ENCODE measurements at regions not wholly inside any gene's neighbourhood (a gene's known extent, or its start where the extent isn't known, plus 50 kb on each side); places are given as distances from the start of the nearest gene placed in this dataset.

DNA sequence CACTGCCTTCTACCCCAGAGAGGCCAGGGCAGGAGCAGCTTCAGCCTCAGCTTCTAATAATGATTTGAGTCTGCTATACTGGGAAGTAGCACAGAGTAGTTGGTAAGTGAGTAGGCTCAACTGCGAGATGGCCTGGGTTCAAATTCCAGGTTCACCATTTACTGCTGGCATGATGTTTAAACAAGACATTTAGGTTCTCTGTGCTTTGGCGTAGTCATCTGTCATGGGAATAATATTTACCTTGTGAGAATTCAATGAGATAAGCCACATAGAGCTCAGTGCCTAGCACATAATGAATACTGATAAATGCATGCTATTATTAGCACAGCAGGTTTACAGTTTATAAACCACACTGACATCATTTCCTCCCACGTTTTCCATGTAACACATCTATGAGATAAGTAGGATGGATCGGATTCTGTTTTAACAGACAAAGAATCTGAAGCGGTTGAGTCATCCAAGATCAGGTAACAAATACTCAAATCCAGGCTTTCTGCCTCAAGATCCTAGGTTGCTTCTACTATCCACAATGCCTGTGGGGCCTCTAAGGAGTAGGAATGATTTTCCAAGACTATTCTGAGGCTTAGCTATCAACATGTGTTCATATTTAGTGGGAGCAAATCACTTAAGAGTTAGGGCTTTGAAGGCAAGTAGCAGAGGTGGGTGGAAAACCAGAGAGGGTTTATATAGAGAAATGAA is 72.9 kb upstream of the DTNBP1 start:
- in situ Hi-C loops (cut with HindIII; ENCODE audit: low pct_unique_long_range_greater_than_20kb, low sequenced_read_pairs): no loop called here
- DNase-seq (ENCODE audit: low read depth, low spot score): peak; percentile 22

DNA sequence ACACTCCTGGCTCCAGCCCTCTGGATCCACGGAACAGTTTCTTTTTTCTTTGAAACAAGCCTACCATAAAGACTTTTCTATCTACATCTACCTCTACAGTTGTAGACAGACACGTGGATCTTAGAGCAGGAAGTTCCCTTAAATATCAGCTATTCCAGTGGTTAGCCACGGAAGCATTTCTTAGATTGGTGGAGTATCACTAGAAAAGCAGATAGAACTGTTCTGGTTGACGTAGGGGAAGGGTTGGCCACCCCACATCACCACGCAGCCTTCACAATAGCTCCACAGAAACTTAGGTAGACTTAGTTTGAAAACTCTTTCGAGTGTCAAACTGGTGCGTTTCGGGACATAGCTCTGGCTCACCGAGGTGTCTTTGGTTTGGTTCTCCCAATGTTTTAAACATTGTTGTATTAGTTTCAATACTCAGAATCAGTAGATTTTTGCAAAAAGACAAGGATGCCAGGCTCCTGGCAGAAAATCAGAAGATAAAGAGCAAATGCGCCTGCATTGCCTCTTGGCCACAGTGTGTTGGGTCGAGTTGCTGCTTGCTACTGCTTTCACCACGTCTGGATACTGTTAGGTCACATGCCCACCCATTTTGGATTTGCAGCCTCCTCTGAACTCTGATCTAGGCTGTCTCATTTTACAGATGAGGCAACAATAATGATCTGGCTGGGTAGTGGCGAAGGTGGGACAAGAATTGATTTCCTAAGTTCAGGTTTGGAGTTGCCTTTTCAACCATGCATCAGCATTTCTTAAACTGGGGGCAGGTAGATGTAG is 71.5 kb upstream of the DTNBP1 start:
- no peak for DNase-seq (ENCODE audit: low read depth, low spot score)
- in situ Hi-C loops (cut with HindIII; ENCODE audit: low pct_unique_long_range_greater_than_20kb, low sequenced_read_pairs): no loop called here

DNA sequence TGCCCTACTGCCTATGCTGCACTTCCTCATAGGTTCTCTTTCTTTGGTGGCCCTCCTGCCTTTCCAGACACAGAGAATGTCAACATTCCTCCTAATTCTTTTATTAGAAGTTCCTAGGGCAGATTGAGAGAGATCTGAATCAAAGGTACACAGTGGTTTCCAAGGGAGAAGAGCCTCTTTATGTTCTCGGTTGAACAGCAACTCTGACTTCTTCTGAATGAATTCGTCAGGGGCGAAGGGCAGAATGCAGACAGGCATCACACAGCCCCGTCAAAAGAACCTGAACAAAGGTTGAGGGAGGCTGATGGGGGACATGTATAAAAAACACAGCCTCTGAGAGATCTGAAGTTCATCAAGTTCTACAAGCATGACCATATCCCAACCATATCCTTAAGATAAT is 68.1 kb upstream of the DTNBP1 start:
- in situ Hi-C loops (cut with HindIII; ENCODE audit: low pct_unique_long_range_greater_than_20kb, low sequenced_read_pairs): no loop called here
- no peak for DNase-seq (ENCODE audit: low read depth, low spot score)

DNA sequence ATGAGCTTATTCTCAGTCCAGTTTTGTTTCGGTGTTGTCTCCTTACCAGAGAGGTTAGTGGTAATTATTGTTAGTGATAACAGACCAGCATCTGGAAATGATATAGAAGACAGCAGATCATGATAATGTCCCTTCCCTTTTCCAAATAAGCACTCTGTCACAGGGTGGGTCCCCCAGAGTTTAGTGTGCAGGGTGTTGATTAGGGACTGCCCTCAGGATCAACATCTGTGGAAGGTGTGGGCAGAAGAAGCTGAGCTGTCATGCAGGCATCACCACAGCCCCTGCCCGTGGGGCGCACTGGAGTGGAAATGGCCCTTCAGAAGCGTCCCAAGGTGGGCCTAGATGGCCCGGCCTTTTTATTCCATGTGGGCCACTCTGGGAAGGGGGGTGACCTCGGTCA is 67.6 kb upstream of the DTNBP1 start:
- DNase-seq (ENCODE audit: low read depth, low spot score): no peak
- in situ Hi-C loops (cut with HindIII; ENCODE audit: low pct_unique_long_range_greater_than_20kb, low sequenced_read_pairs): no loop called here

DNA sequence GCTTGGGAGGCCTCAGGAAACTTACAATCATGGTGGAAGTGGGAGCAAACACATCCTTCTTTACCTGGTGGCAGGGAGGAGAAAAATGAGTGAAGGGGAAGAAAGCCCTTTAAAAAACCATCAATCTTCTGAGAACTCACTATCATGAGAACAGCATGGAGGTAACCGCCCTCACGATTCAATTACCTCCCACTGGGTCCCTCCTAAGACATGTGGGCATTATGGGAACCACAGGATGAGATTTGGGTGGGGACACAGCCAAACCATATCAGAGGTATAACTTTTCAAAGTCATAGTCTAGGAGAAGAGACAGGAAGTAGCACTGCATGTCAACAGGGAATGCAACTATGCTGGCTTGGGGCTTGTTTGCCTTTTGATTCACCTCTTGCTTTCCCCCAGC is 59.9 kb upstream of the DTNBP1 start:
- in situ Hi-C loops (cut with HindIII; ENCODE audit: low pct_unique_long_range_greater_than_20kb, low sequenced_read_pairs): no loop called here
- DNase-seq (ENCODE audit: low read depth, low spot score): no peak

DNA sequence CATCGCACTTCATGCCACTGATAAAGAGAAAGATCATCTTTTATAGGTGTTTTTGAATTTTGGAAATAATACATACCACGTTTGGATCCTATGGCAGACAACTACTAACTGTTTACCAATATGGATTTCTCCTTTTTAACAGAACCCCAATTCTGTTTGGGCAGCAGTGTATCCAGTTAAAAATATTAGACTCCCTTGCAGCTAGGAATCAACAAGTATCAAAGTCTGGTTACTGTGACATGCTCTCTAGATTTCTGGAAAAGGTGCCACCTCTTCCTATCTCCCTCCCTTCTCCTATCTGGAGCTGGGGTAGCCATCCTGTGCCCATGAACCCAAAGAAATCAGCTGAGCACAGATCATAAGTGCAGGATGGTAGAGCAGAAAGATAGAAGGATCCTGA is 54.1 kb upstream of the DTNBP1 start:
- no peak for DNase-seq (ENCODE audit: low read depth, low spot score)
- in situ Hi-C loops (cut with HindIII; ENCODE audit: low pct_unique_long_range_greater_than_20kb, low sequenced_read_pairs): no loop called here

DNA sequence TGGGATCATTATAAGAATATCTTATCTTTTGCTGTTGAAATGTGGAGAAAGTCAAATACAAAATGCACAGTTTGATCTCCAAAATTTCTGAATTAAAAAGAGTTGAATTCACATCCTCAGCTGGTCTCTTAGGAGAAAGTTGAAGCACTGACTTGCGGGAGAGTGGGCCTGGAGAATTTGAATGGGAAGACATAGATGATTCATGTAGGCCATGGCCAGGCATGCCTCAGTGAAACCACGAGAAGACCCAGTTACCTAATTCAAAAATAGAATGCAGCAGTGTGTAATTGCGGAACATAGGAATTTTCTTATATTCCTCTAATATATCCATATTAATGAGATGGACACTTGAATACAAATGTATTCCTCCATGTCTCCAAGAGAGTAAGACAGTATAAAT is 53.0 kb upstream of the DTNBP1 start:
- in situ Hi-C loops (cut with HindIII; ENCODE audit: low pct_unique_long_range_greater_than_20kb, low sequenced_read_pairs): no loop called here
- no peak for DNase-seq (ENCODE audit: low read depth, low spot score)

DNA sequence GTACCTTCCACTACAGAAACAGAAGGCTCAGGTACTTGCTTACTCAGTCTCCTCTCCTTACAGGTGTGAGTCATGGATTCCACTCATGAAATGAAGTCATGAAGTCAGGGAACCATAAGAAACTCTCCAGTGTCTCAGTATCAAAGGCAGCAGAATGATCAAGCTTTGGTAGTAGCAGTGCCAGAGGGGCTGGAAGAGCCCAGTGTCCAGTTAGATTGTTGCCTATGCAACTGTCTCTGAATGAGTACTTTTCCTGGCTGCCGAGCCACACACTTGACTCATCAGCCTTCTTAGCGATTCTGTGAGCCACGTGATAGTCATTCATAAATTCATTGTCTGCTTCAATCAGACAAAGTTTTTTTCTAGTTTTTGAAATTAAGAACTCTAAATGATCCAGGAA is 52.2 kb upstream of the DTNBP1 start:
- in situ Hi-C loops (cut with HindIII; ENCODE audit: low pct_unique_long_range_greater_than_20kb, low sequenced_read_pairs): no loop called here
- DNase-seq (ENCODE audit: low read depth, low spot score): no peak

DNA sequence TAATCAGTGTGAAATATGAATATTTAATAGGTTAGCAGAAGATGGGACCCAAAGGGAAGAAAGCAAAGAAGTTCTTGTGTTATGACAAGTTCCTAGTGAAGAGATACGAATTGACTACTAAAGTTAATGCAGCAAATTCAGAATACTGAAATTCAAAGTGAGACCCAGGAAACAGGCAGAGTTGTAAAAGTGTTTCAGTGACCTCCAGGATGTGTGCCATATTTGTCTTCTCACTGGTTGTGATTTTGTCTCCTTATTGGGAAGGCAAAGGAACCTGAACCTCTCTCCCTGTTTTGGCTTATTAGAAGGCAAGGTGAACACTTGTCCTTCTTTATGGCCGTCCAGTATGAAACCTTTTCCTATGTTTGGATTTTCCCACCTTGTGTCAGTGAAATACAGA is 51.8 kb upstream of the DTNBP1 start:
- in situ Hi-C loops (cut with HindIII; ENCODE audit: low pct_unique_long_range_greater_than_20kb, low sequenced_read_pairs): no loop called here

DNA sequence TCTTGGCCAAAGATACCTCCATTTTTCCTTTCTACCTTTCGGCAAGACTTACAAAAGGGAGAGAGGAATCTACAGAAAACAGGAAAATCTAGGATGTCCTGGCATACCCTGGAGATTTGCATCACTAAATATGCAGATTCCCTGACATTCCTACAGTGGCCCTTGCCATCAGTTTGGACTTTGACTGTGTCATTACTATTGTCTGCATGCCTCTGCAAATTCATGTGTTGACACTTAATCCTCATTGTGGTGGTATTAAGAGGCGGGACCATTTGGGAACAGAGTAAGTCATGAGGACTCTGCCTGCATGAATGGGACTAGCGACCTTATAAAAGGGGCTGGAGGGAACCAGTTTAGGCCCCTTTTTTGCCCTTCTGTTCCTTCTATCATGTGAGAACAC is 50.5 kb upstream of the DTNBP1 start:
- no peak for DNase-seq (ENCODE audit: low read depth, low spot score)

More for the DNA sequence above, 51.8 kb upstream of the DTNBP1 start:
- DNase-seq (ENCODE audit: low read depth, low spot score): no peak

DNA sequence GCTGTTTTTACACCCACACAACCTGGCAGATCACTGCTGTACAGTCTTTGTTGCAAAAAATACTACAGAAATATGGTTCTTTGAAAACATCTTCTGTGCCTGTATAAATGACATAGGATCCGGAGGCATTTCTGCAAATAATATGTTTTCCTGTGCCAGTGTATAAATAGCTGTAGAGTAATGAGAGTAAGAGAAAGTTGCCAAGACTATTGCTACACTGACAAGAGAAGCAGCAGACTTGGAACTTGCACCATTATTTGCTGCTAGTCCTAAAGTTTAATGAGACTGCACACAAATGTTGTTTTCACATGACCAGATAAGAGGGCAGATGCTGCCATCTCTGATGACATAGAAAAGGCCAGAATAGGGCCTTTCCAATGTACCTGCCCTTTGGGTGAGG is 50.0 kb upstream of the DTNBP1 start:
- DNase-seq (ENCODE audit: low read depth, low spot score): no peak
- in situ Hi-C loops (cut with HindIII; ENCODE audit: low pct_unique_long_range_greater_than_20kb, low sequenced_read_pairs): no loop called here

More for the DNA sequence above, 50.5 kb upstream of the DTNBP1 start:
- in situ Hi-C loops (cut with HindIII; ENCODE audit: low pct_unique_long_range_greater_than_20kb, low sequenced_read_pairs): no loop called here

Small RNA genes lying in the stretch of these regions (small RNA-seq; reads per million reads assigned to genes)
- 0 reads per million in 2 experiments for gene AL365265.1
